ENCODE measurements at regions not wholly inside any gene's neighbourhood (a gene's known extent, or its start where the extent isn't known, plus 50 kb on each side); places are given as distances from the start of the nearest gene placed in this dataset.

- ATAC-seq = no peak
- DNase-seq (ENCODE audit: low spot score) = no peak
- intact Hi-C loops (cut with DNase I) = no loop called here
Measured at GRCh38 chr11:10358696-10359095, 53.8 kb downstream of the ADM start.

DNA sequence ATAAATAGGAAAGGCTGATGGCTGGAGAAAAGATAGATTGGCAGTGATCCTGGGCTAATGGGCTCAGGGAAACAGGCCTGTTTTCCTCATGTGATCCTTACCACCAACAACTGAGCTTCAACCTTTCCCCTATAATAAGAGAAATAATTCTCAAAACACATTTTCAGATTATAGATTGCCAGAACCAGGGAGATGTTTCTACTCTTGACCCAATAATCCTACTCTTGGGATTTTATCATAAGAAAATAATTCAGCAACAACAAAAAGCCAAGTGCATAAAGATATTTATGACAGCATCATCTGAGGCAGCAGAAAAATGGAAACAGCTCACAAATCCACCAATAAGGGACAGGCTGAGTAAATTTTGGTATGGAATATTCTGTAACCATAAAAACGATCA lies 54.3 kb downstream of the ADM start:
- ATAC-seq = no peak
- no peak for DNase-seq (ENCODE audit: low spot score)
- intact Hi-C loops (cut with DNase I) = no loop called here

GRCh38 chr11:10360835-10361234 lies 56.0 kb downstream of the ADM start:
- ATAC-seq (no peak), DNase-seq (ENCODE audit: low spot score) (no peak)
- intact Hi-C loops (cut with DNase I) = no loop called here

DNA sequence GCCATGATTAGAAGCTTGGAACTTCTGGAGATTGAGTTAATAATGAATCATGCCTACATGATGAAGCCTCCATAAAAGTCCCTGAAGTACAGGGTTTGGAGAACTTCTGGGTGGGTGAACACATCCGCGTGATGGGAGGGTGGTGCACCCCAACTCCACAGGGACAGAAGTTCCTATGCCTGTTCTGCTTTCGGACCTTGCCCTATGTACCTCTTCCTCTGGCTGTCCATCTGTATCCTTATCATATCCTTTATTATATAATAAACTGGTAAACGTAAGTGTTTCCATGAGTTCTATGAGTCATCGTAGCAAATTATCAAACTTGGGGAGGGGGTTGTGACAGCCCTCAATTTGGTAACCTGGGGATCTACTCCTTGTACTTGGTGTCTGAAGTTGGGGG lies 60.2 kb downstream of the ADM start:
- intact Hi-C loops (cut with DNase I) = no loop called here
- ATAC-seq (no peak), DNase-seq (ENCODE audit: low spot score) (no peak)

DNA sequence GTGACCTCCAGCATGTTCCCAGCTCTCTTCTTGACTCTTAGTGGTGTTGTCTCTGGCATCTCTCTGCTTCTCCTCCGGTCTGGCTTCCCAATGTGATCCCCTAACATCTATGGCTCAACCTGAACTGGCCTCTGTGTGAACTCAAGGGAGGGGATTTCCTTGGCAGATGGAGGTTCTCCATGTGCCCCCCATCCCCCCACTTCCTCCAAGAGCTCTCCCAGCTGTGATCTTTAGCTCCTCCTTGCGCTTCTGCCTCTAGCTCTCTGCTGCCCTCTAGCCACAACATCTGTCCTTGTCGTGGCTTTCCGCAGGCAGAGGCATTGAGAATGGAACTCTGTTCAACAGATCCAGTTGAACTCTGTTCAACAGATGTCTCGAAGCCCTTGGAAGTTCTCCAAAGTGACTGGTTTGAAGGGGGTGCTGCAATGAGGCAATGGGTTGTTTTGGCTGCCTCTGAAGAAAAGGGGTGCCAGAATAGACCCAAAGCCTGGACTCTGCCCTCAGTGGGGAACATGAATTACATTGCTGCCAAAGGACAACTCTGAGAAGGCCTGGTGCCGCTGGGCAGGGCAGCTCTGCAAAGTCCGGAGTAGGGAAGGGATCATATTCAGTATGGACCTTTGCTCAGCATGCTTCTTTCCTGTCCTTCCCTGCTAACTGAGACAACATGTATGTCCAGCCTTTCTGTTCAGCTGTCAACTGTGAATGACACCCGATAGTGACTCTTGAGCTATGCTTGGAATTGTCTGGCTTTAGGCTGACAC lies 61.9 kb downstream of the ADM start:
- intact Hi-C loops (cut with DNase I) = no loop called here
- DNase-seq (ENCODE audit: low spot score) (peak; percentile 91), ATAC-seq (peak; percentile 99)

DNA sequence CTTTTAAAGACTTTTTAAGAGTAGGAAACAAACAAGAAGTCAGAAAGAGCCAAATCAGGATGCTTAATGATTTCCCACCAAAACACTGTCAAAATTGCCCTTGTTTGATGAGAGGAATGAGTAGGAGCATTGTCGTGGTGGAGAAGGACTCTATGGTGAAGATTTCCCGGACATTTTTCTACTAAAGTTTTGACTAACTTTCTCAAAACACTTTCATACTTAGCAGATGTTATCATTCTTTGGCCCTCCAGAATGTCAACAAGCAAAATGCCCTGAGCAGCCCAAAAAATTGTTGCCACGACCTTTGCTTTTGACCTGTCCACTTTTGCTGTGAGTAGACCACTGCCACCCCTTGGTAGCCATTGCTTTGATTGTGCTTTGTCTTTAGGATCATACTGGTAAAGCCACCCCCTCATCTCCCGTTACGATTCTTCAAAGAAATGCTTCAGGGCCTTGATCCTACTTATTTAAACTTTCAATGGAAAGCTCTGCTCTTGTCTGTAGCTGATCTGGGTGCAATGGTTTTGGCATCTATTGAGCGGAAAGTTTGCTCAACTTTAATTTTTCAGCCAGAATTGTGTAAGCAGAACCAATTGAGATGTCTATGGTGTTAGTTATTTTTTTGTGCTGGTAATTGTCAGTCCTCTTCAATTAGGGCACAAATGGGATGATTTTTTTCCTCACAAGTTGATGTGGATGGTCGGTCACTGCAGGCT lies 67.2 kb downstream of the ADM start:
- ATAC-seq = peak; percentile 31
- intact Hi-C loops (cut with DNase I) = no loop called here
- no peak for DNase-seq (ENCODE audit: low spot score)

GRCh38 chr11:10373340-10373739 lies 68.5 kb downstream of the ADM start:
- no peak for DNase-seq (ENCODE audit: low spot score)
- intact Hi-C loops (cut with DNase I) = no loop called here

GRCh38 chr11:10373929-10374328 lies 69.1 kb downstream of the ADM start:
- no peak for ATAC-seq
- intact Hi-C loops (cut with DNase I) = no loop called here
- no peak for DNase-seq (ENCODE audit: low spot score)

More at GRCh38 chr11:10373340-10373739, 68.5 kb downstream of the ADM start:
- ATAC-seq = no peak

- ATAC-seq (no peak), DNase-seq (ENCODE audit: low spot score) (no peak)
- intact Hi-C loops (cut with DNase I) = no loop called here
Measured at GRCh38 chr11:10374386-10374785, 69.5 kb downstream of the ADM start.

GRCh38 chr11:10375280-10375971 lies 70.6 kb downstream of the ADM start:
- intact Hi-C loops (cut with DNase I) = no loop called here
- ATAC-seq (peak; percentile 69), DNase-seq (ENCODE audit: low spot score) (no peak)

GRCh38 chr11:10376061-10376460 lies 71.2 kb downstream of the ADM start:
- intact Hi-C loops (cut with DNase I) = no loop called here
- no peak for DNase-seq (ENCODE audit: low spot score)
- peak; percentile 67 for ATAC-seq

GRCh38 chr11:10377183-10377582 lies 72.3 kb downstream of the ADM start:
- DNase-seq (ENCODE audit: low spot score) (no peak), ATAC-seq (no peak)
- intact Hi-C loops (cut with DNase I) = no loop called here

- intact Hi-C loops (cut with DNase I) = no loop called here
- ATAC-seq (no peak), DNase-seq (ENCODE audit: low spot score) (no peak)
Measured at GRCh38 chr11:10378362-10378761, 73.5 kb downstream of the ADM start.

DNA sequence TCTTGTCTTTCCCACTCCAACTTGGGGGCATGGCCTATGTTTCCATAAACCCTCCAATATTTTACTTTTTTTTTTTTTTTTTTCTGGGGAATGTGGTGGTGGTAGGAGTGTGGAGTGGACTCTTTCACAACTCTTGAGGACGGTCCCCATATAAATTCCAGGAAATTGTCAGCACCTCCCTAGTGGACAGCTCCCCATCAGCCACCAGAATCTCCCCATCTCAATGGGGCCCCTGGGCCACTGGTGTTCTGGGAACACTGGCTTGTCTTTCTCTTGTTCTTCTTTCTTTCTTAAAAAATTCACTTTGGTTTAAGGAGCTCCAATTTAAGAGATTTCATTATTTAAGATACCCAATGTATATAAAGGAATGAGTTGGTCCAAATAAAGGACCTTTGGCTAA lies 74.1 kb downstream of the ADM start:
- ATAC-seq = peak; percentile 34
- intact Hi-C loops (cut with DNase I) = no loop called here
- no peak for DNase-seq (ENCODE audit: low spot score)

GRCh38 chr11:10379426-10379825 lies 74.6 kb downstream of the ADM start:
- DNase-seq (ENCODE audit: low spot score) = no peak
- intact Hi-C loops (cut with DNase I) = no loop called here
- ATAC-seq = peak; percentile 58

GRCh38 chr11:10379871-10380568 lies 75.0 kb upstream of the AMPD3 start:
- DNase-seq (ENCODE audit: low spot score) (no peak), ATAC-seq (no peak)
- intact Hi-C loops (cut with DNase I) = no loop called here

- no peak for DNase-seq (ENCODE audit: low spot score)
- no peak for ATAC-seq
- intact Hi-C loops (cut with DNase I) = no loop called here
Measured at GRCh38 chr11:10380921-10381320, 74.1 kb upstream of the AMPD3 start.

- no peak for DNase-seq (ENCODE audit: low spot score)
- intact Hi-C loops (cut with DNase I) = no loop called here
- ATAC-seq = no peak
Measured at GRCh38 chr11:10381736-10382135, 73.3 kb upstream of the AMPD3 start.

DNA sequence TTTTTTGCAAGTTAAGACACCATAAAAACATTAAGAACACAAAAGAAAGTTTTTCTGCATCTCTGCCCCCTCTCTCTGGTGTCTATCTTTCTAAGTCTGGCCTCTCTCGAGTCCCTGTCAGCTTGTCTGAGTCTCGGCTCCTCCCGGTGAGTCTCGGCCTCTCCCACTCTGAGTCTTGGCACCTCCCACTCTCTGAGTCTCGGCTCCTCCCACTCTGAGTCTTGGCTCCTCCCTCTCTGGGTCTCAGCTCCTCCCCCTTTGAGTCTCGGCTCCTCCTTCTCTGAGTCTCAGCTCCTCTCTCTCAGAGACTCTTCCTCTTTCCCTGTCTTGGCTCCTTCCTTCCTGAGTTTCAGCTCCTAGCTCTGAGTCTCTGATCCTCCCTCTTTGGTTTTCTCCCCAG lies 72.5 kb upstream of the AMPD3 start:
- DNase-seq (ENCODE audit: low spot score) = no peak
- ATAC-seq = no peak
- intact Hi-C loops (cut with DNase I) = no loop called here

- intact Hi-C loops (cut with DNase I) = no loop called here
- no peak for DNase-seq (ENCODE audit: low spot score)
- ATAC-seq = peak; percentile 9
Measured at GRCh38 chr11:10385696-10386095, 69.4 kb upstream of the AMPD3 start.

Data from sciatic nerve (tissue), 2 donors.